T-cell (primary cell): ENCODE measurements at regions not wholly inside any gene's neighbourhood (a gene's known extent, or its start where the extent isn't known, plus 50 kb on each side); places are given as distances from the start of the nearest gene placed in this dataset.
A peak's percentile ranks its signal among the peaks of the same experiment; 100 is the strongest.
"Not testable (repeated sequence)": the region's sequence is repeated elsewhere in the genome, so short reads cannot be mapped to it uniquely, and the experiment has no call there.

ENCODE experiments used
- ATAC-seq, 4 experiments: fragments of 200-7000 bp in 3 of 4; fragments of 150-1000 bp in 1 of 4; cut with Tn5 transposase; replicated peaks in 1 of 4; 1 replicate in 3 of 4; 2 replicates in 1 of 4; pipeline ENCODE4 v1.10.0; 2021; ENCODE audit warnings: moderate library complexity in 3 of 4, mild to moderate bottlenecking in 2 of 4, moderate number of reproducible peaks in 1 of 4
- CTCF ChIA-PET, 2 donors: fragments of 300-600 bp; sonication (Branson Sonifier 250); formaldehyde crosslinking; loops; one replicate each; lab custom pipeline; 2022; ENCODE audit warnings: antibody characterized with exemption in 2 of 2; lab: Charles Lee
- POLR2A ChIA-PET, 2 donors: fragments of 300-600 bp; sonication (Branson Sonifier 250); formaldehyde crosslinking; loops; one replicate each; lab custom pipeline; 2022; ENCODE audit warnings: antibody characterized with exemption in 2 of 2; lab: Charles Lee
- DNase-seq, 35 experiments: peaks; one replicate each; pipeline versions ENCODE4 v3.0.0 to v3.0.0-alpha.2; 2013 to 2023
- H3K27ac ChIP-seq: one replicate; pipeline ENCODE4 v1.5.1; 2013; ENCODE audit warnings: low read length
- H3K27me3 ChIP-seq, 2 experiments: replicated peaks in 1 of 2; 1 replicate in 1 of 2; 2 replicates in 1 of 2; pipeline versions ENCODE4 v1.6.1 to v1.7.0; 2013; ENCODE audit warnings: low read length in 1 of 2, mixed read lengths in 1 of 2; ENCODE audit not compliant: control insufficient read depth in 2 of 2, insufficient read depth in 2 of 2; ENCODE audit errors: extremely low read depth in 1 of 2
- H3K36me3 ChIP-seq, 2 donors: 1 replicate in 1 of 2; 2 replicates in 1 of 2; pipeline versions ENCODE4 v1.6.1 to v1.7.0; 2013; ENCODE audit warnings: low read length in 1 of 2; ENCODE audit not compliant: control insufficient read depth in 2 of 2, insufficient read depth in 1 of 2; ENCODE audit errors: extremely low read depth in 1 of 2
- H3K4me1 ChIP-seq, 2 experiments: 1 replicate in 1 of 2; 2 replicates in 1 of 2; pipeline versions ENCODE4 v1.6.1 to v1.7.0; 2013; ENCODE audit warnings: low read length in 2 of 2, mixed read lengths in 1 of 2; ENCODE audit not compliant: insufficient read depth in 2 of 2, control insufficient read depth in 1 of 2; ENCODE audit errors: extremely low read depth in 1 of 2
- H3K4me3 ChIP-seq, 2 donors: 1 replicate in 1 of 2; 2 replicates in 1 of 2; pipeline versions ENCODE4 v1.5.1 to v1.7.0; 2013; ENCODE audit warnings: mild to moderate bottlenecking in 2 of 2, low read length in 1 of 2, moderate library complexity in 1 of 2; ENCODE audit not compliant: control insufficient read depth in 1 of 2; ENCODE audit errors: extremely low read depth in 1 of 2
- H3K9me3 ChIP-seq: 2 replicates; pipeline ENCODE4 v1.7.0; 2013
- H3K27ac Mint-ChIP-seq, 2 donors: one replicate each; pipeline ENCODE4 v1.8.0; 2020 to 2021; ENCODE audit warnings: mild to moderate bottlenecking in 2 of 2, mixed read lengths in 2 of 2
- H3K27me3 Mint-ChIP-seq, 2 donors: one replicate each; pipeline ENCODE4 v1.8.0; 2021 to 2022; ENCODE audit warnings: mixed read lengths in 2 of 2
- H3K36me3 Mint-ChIP-seq: one replicate; pipeline ENCODE4 v1.8.0; 2021; ENCODE audit warnings: mixed read lengths
- H3K4me1 Mint-ChIP-seq, 3 donors: one replicate each; pipeline ENCODE4 v1.8.0; 2020 to 2022; ENCODE audit warnings: mixed read lengths in 3 of 3, mild to moderate bottlenecking in 1 of 3
- H3K4me3 Mint-ChIP-seq, 3 donors: one replicate each; pipeline ENCODE4 v1.8.0; 2020 to 2022; ENCODE audit warnings: mild to moderate bottlenecking in 3 of 3, mixed read lengths in 3 of 3, moderate library complexity in 3 of 3
- H3K9me3 Mint-ChIP-seq, 3 donors: one replicate each; pipeline ENCODE4 v1.8.0; 2020 to 2022; ENCODE audit warnings: mixed read lengths in 3 of 3
- WGBS: methylation state at CpG from one replicate; pipeline ENCODE4 v1.1.5; 2013; ENCODE audit warnings: missing lambda C conversion rate; ENCODE audit not compliant: insufficient coverage; 5-methylcytosine and 5-hydroxymethylcytosine counted together

- Histone ChIP-seq H3K4me3 (no peak overlapping the region), H3K4me1 (no peaks in the 10 kb centered on the region), H3K36me3 (no peaks in the 10 kb centered on the region), H3K9me3 (no peaks in the 10 kb centered on the region), H3K27ac (no peak overlapping the region), H3K27me3 (no peaks in the 10 kb centered on the region)
- ATAC-seq (no peak), DNase-seq (no peak)
- Mint-ChIP-seq H3K36me3 (peaks cover 7% of the 10 kb centered on the region), H3K4me3 (no peak overlapping the region), H3K4me1 (no peaks in the 10 kb centered on the region), H3K27ac (no peak overlapping the region), H3K9me3 (peaks cover 13 to 18% (median 16%) of the 10 kb centered on the region in 3 donors), H3K27me3 (peaks cover 0 to 2% of the 10 kb centered on the region in 2 donors)
- ChIA-PET CTCF (no interaction called here), POLR2A (no interaction called here)
- WGBS: 0% methylated on average over 1 of the region's 5 CpGs
Measured at GRCh38 chr18:10604182-10604581, 78.4 kb downstream of the NAPG start.

DNA sequence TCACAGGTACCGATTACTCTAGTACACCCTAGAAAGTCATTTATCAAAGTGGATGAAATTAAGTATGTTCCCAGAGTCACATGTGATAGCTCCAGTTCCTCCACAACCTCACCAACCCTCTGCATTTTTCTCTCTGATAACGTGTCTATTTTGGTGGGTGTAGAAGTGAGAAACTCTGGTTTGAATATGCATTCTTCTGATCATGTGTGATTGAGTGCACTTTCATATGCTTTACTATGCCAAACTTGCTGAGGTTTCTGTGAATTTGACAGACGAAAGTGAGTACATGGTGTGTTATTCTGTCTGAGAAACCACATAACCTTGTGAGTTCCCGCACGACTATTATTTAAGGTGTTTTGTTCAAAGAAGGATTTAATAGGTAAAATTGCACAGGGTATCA is 81.1 kb downstream of the NAPG start:
- no CpG with 5 or more reads among the region's 5 CpGs for WGBS
- H3K4me1 Mint-ChIP-seq, H3K4me1 ChIP-seq, DNase-seq, CTCF ChIA-PET, H3K36me3 ChIP-seq, H3K27me3 Mint-ChIP-seq, H3K9me3 ChIP-seq, H3K27ac Mint-ChIP-seq, H3K36me3 Mint-ChIP-seq, POLR2A ChIA-PET, H3K27ac ChIP-seq, H3K27me3 ChIP-seq, H3K4me3 ChIP-seq: not testable (repeated sequence)
- Mint-ChIP-seq H3K9me3 (peaks cover 13 to 18% (median 16%) of the 10 kb centered on the region in 3 donors), H3K4me3 (peak overlapping the region in 1 of 3 donors; percentile 32)
- peak in 1 of 4 experiments; percentile 29 for ATAC-seq

DNA sequence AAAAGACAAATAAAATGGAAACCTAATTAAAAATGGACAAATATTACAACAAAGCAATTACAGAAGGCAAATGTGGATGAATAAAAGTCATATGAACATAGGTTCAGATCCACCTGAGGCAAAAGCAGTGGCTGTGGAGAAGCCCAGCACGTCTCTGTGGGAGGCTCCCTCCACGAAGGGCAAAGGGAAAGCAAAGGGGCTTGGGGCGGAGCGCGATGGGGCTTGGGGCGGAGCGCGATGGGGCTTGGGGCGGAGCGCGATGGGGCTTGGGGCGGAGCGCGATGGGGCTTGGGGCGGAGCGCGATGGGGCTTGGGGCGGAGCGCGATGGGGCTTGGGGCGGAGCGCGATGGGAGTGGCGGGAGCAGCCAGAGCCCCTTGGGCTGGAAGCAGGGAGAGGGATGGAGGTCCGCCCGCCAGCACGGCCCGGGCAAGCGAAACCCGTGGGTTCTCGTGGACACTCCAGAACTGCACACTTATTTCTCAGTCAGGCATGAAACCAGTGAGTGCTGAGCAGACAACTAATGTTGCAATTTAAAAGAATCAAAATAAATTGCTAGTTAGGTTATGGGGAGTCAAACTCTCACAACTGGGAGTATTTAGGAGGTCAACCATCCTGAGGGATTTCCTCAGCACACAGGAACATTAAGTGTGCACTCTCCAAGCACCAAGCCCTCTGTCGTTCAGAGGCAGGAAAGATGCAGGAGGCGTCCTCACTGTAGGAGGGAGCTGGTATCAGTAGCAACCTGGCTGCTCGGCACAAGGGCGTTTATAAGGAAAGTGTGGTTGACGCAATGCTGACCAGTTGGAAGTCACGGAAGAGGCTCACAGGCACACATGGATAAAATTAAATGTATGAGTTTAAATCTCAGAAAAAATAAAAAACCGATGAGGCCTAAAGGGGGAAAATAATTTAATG is 81.8 kb downstream of the NAPG start:
- peak overlapping the region in 1 of 3 donors; percentile 32 for H3K4me3 Mint-ChIP-seq
- H3K9me3 Mint-ChIP-seq: peaks cover 11 to 17% (median 14%) of the 10 kb centered on the region in 3 donors
- H3K4me1 Mint-ChIP-seq, H3K4me1 ChIP-seq, H3K9me3 ChIP-seq, H3K27me3 ChIP-seq, H3K27me3 Mint-ChIP-seq, H3K27ac ChIP-seq, H3K27ac Mint-ChIP-seq, POLR2A ChIA-PET, H3K36me3 Mint-ChIP-seq, H3K36me3 ChIP-seq, H3K4me3 ChIP-seq, CTCF ChIA-PET, DNase-seq: not testable (repeated sequence)
- no CpG with 5 or more reads among the region's 38 CpGs for WGBS
- ATAC-seq: peak in 1 of 4 experiments; percentile 69

GRCh38 chr18:10608450-10608849 is 82.6 kb downstream of the NAPG start:
- H3K27me3 ChIP-seq, H3K9me3 Mint-ChIP-seq, H3K27ac ChIP-seq, H3K4me3 Mint-ChIP-seq, H3K4me3 ChIP-seq, H3K36me3 Mint-ChIP-seq, H3K36me3 ChIP-seq, H3K27ac Mint-ChIP-seq, H3K27me3 Mint-ChIP-seq, H3K4me1 ChIP-seq, H3K4me1 Mint-ChIP-seq, DNase-seq, H3K9me3 ChIP-seq, CTCF ChIA-PET, POLR2A ChIA-PET: not testable (repeated sequence)
- WGBS: no CpG with 5 or more reads among the region's 3 CpGs
- ATAC-seq: peak in 1 of 4 experiments; percentile 67

- ATAC-seq, H3K4me3 Mint-ChIP-seq, H3K4me1 ChIP-seq, H3K27me3 ChIP-seq, POLR2A ChIA-PET, CTCF ChIA-PET, DNase-seq, H3K36me3 Mint-ChIP-seq, H3K4me3 ChIP-seq, H3K9me3 ChIP-seq, H3K27ac Mint-ChIP-seq, H3K36me3 ChIP-seq, H3K27me3 Mint-ChIP-seq, H3K4me1 Mint-ChIP-seq, H3K9me3 Mint-ChIP-seq, H3K27ac ChIP-seq: not testable (repeated sequence)
- WGBS: 20% methylated on average over 1 of the region's 4 CpGs
Measured at GRCh38 chr18:10609046-10609445, 83.2 kb downstream of the NAPG start.

GRCh38 chr18:10613226-10613625 is 87.4 kb downstream of the NAPG start:
- H3K4me3 Mint-ChIP-seq, H3K4me1 Mint-ChIP-seq, DNase-seq, H3K9me3 ChIP-seq, H3K4me3 ChIP-seq, H3K4me1 ChIP-seq, POLR2A ChIA-PET, H3K36me3 Mint-ChIP-seq, CTCF ChIA-PET, ATAC-seq, H3K27ac ChIP-seq, H3K27ac Mint-ChIP-seq, H3K9me3 Mint-ChIP-seq, H3K27me3 Mint-ChIP-seq, H3K27me3 ChIP-seq, H3K36me3 ChIP-seq: not testable (repeated sequence)
- no CpG with 5 or more reads among the region's 2 CpGs for WGBS
